ENCODE measurements at regions not wholly inside any gene's neighbourhood (a gene's known extent, or its start where the extent isn't known, plus 50 kb on each side); places are given as distances from the start of the nearest gene placed in this dataset.

GRCh38 chr2:129868151-129868550, 111.3 kb upstream of the RAB6C start:
- TF ChIP-seq CTCF (conservative IDR thresholded peaks at IDR 0.05; ENCODE audit: low read depth, low read length): no peak
- TF ChIP-seq EZH2 (IDR thresholded peaks at IDR 0.05; ENCODE audit: low read length, unreplicated experiment): no peak
